PC-3 (cell line): ENCODE measurements at regions not wholly inside any gene's neighbourhood (a gene's known extent, or its start where the extent isn't known, plus 50 kb on each side); places are given as distances from the start of the nearest gene placed in this dataset.

Source experiments
- ATAC-seq: fragments of 200-7000 bp; cut with Tn5 transposase; 2 replicates; pipeline ENCODE4 v1.9.1; 2020; ENCODE audit warnings: mild to moderate bottlenecking, moderate library complexity
- BruUV-seq: library from RNA; stranded (reverse); fragments of 400-500 nt; replicated peaks from 2 replicates; lab custom pipeline; 2021; lab: Mats Ljungman, UMichigan
- CTCF ChIA-PET: fragments of 300-600 bp; sonication (Branson Sonifier 250); formaldehyde crosslinking; loops from one replicate; lab custom pipeline; 2022; ENCODE audit warnings: antibody characterized with exemption; lab: Charles Lee
- POLR2A ChIA-PET: fragments of 300-600 bp; sonication (Branson Sonifier 250); formaldehyde crosslinking; loops from one replicate; lab custom pipeline; 2022; ENCODE audit warnings: antibody characterized with exemption; ENCODE audit not compliant: unreplicated experiment; lab: Charles Lee
- DNase-seq: peaks from one replicate; pipeline ENCODE4 v3.0.0-alpha.2; 2015
- H2AFZ ChIP-seq: fragments of 300-600 bp; sonication (generic); 2 replicates; pipeline ENCODE4 v1.6.0; 2016; ENCODE audit warnings: antibody characterized with exemption, low read length
- H3F3A ChIP-seq: fragments of 300-600 bp; sonication (generic); one replicate; pipeline ENCODE4 v1.6.0; 2017; ENCODE audit warnings: antibody characterized with exemption, low read length, control low read depth, mild to moderate bottlenecking; ENCODE audit not compliant: unreplicated experiment
- H3K27ac ChIP-seq: fragments of 300-600 bp; sonication (generic); 2 replicates; pipeline ENCODE4 v1.5.1; 2016; ENCODE audit warnings: mild to moderate bottlenecking, low read length
- H3K27me3 ChIP-seq: fragments of 300-600 bp; sonication (generic); 2 replicates; pipeline ENCODE4 v1.6.1; 2016; ENCODE audit warnings: low read length, mixed read lengths
- H3K36me3 ChIP-seq: fragments of 300-600 bp; sonication (generic); 2 replicates; pipeline ENCODE4 v1.6.1; 2016; ENCODE audit warnings: low read depth, mixed run types, low read length, mixed read lengths
- H3K4me1 ChIP-seq: fragments of 300-600 bp; sonication (generic); 2 replicates; pipeline ENCODE4 v1.5.1; 2016; ENCODE audit warnings: low read length; ENCODE audit not compliant: insufficient read depth
- H3K4me2 ChIP-seq: fragments of 300-600 bp; sonication (generic); 2 replicates; pipeline ENCODE4 v1.6.0; 2016; ENCODE audit warnings: low read length
- H3K4me3 ChIP-seq: fragments of 300-600 bp; sonication (generic); 2 replicates; pipeline ENCODE4 v1.5.1; 2016; ENCODE audit warnings: mild to moderate bottlenecking, low read length, mixed read lengths
- H3K79me2 ChIP-seq: fragments of 300-600 bp; sonication (generic); 2 replicates; pipeline ENCODE4 v1.6.1; 2017; ENCODE audit warnings: low read length, mixed read lengths
- H3K9ac ChIP-seq: fragments of 300-600 bp; sonication (generic); 2 replicates; pipeline ENCODE4 v1.6.0; 2016; ENCODE audit warnings: mild to moderate bottlenecking, low read length
- H3K9me2 ChIP-seq: fragments of 300-600 bp; sonication (generic); replicated peaks from 2 replicates; pipeline ENCODE4 v1.6.1; 2016; ENCODE audit warnings: mixed run types, low read length, mixed read lengths
- H3K9me3 ChIP-seq: fragments of 300-600 bp; sonication (generic); 2 replicates; pipeline ENCODE4 v1.6.1; 2016; ENCODE audit warnings: low read length, mixed read lengths
- H4K20me1 ChIP-seq: fragments of 300-600 bp; sonication (generic); 2 replicates; pipeline ENCODE4 v1.6.1; 2016; ENCODE audit warnings: low read length, mixed read lengths
- EZH2 ChIP-seq: fragments of 300-600 bp; sonication (generic); IDR thresholded peaks from one replicate; pipeline ENCODE4 v1.6.1; 2017; ENCODE audit warnings: antibody characterized with exemption, mild to moderate bottlenecking, low read length; ENCODE audit not compliant: unreplicated experiment
- EZH2phosphoT487 ChIP-seq: fragments of 300-600 bp; sonication (generic); IDR thresholded peaks from 2 replicates; pipeline ENCODE4 v1.6.1; 2018; ENCODE audit warnings: mild to moderate bottlenecking, antibody characterized with exemption, low read length, borderline replicate concordance
- intact Hi-C: fragments of 100-400 bp; cut with micrococcal nuclease; formaldehyde crosslinking; loops from 2 replicates; pipeline ENCODE4 v1.9.0; 2023
- TF ChIP-seq, protein P1 (sequence below): fragments of 300-600 bp; sonication (generic); conservative IDR thresholded peaks from 2 replicates; pipeline ENCODE4 v1.5.1; 2017; ENCODE audit warnings: antibody characterized with exemption, low read depth, mild to moderate bottlenecking, low read length

GRCh38 chr5:62829604-62829986 is 251.0 kb downstream of the LRRC70 start:
- Histone ChIP-seq H3K27ac (no peak overlapping the region), H4K20me1 (no peaks in the 10 kb centered on the region), H3K79me2 (no peaks in the 10 kb centered on the region), H3K9me2 (no peaks in the 10 kb centered on the region), H3K4me2 (no peak overlapping the region), H2AFZ (no peak overlapping the region), H3K4me1 (no peaks in the 10 kb centered on the region), H3K4me3 (no peak overlapping the region), H3K9ac (no peak overlapping the region), H3F3A (no peaks in the 10 kb centered on the region), H3K27me3 (no peaks in the 10 kb centered on the region), H3K36me3 (no peaks in the 10 kb centered on the region), H3K9me3 (no peaks in the 10 kb centered on the region)
- intact Hi-C loops, result no loop called here
- DNase-seq (no peak), ATAC-seq (no peak)
- TF ChIP-seq, protein P1, sequence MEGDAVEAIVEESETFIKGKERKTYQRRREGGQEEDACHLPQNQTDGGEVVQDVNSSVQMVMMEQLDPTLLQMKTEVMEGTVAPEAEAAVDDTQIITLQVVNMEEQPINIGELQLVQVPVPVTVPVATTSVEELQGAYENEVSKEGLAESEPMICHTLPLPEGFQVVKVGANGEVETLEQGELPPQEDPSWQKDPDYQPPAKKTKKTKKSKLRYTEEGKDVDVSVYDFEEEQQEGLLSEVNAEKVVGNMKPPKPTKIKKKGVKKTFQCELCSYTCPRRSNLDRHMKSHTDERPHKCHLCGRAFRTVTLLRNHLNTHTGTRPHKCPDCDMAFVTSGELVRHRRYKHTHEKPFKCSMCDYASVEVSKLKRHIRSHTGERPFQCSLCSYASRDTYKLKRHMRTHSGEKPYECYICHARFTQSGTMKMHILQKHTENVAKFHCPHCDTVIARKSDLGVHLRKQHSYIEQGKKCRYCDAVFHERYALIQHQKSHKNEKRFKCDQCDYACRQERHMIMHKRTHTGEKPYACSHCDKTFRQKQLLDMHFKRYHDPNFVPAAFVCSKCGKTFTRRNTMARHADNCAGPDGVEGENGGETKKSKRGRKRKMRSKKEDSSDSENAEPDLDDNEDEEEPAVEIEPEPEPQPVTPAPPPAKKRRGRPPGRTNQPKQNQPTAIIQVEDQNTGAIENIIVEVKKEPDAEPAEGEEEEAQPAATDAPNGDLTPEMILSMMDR, result no peak
- TF ChIP-seq EZH2phosphoT487, result no peak
- no peak for TF ChIP-seq EZH2
- no TSS peak for BruUV-seq
- ChIA-PET CTCF (no interaction called here), POLR2A (no interaction called here)

DNA sequence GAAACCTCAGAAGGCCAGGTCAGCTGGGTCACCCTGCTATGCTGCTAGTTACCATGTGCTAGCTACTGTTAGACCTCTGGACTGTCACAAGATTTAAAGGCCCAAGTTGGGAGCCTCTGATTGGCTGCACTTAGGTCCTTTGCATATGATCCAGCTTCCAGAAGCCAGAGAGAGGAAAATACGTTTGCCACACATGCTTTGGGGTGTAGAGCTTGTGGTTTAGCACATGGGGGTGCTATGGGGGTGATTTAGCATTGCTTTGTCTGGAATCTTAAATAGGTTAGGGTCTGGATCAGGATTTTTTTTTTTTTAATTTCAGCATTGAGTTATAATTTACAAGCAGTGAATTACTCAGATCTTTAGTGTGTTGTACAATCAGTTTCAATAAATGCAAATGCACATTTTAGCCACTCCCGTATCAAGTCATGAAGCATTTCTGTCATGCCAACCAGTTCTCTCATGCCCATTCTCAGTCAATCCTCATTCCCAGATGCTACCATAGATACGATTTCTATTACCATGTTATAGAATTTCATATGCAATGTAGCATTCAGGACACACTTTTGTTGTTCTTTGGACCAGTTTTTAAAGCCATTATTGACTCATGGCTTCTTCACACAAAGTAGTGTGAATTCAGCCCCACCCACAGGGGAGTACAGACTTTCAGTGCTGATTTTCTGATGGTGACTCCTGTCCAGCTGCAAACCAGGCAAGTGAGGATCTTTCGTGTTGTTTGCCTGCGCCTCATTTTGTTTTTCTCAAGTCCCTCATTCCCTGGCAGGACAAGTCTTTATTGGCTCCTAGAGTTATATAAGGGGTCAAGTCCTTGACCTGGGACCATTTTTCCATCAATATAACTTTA is 250.4 kb downstream of the LRRC70 start:
- DNase-seq (no peak), ATAC-seq (no peak)
- Histone ChIP-seq H3K27ac (no peak overlapping the region), H4K20me1 (no peaks in the 10 kb centered on the region), H3K9ac (no peak overlapping the region), H3K4me3 (no peak overlapping the region), H3K27me3 (no peaks in the 10 kb centered on the region), H3K9me3 (no peaks in the 10 kb centered on the region), H3K4me2 (no peak overlapping the region), H3K9me2 (no peaks in the 10 kb centered on the region), H3K36me3 (no peaks in the 10 kb centered on the region), H3K4me1 (no peaks in the 10 kb centered on the region), H3F3A (no peaks in the 10 kb centered on the region), H3K79me2 (no peaks in the 10 kb centered on the region), H2AFZ (no peak overlapping the region)
- intact Hi-C loops, result no loop called here
- TF ChIP-seq EZH2phosphoT487, result no peak
- no peak for TF ChIP-seq EZH2
- TF ChIP-seq, protein P1, result no peak
- POLR2A ChIA-PET, result no interaction called here
- CTCF ChIA-PET, result no interaction called here
- no TSS peak for BruUV-seq

DNA sequence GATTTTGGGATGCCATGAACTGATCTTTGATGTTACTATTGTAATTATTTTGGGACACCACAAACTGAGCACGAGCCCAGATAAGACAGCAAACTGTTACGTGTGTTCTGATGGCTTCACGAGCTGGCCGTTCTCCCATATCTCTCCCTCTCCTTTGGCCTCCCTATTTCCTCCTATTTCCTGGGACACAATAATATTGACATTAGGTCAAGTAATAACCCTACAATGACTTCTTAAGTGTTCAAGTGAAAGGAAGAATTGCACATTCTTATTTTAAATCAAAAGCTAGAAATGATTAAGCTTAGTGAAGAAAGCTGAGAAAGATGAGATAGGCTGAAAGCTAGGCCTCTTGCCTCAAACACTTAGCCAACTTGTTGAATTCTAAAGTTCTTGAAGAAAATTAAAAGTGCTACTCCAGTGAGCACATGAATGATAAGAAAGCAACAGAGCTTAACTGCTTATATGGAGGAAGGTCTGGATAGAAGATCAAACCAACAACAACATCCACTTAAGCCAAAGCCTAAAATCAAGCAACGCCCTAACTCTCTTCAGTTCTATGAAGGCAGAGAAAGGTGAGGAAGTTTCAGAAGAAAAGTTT is 247.1 kb downstream of the LRRC70 start:
- TF ChIP-seq EZH2phosphoT487 (no peak), EZH2 (no peak)
- TF ChIP-seq, protein P1, result no peak
- Histone ChIP-seq H3K9ac (no peak overlapping the region), H3K9me2 (no peaks in the 10 kb centered on the region), H4K20me1 (no peaks in the 10 kb centered on the region), H2AFZ (no peak overlapping the region), H3K79me2 (no peaks in the 10 kb centered on the region), H3F3A (no peaks in the 10 kb centered on the region), H3K36me3 (no peaks in the 10 kb centered on the region), H3K4me2 (no peak overlapping the region), H3K27me3 (no peaks in the 10 kb centered on the region), H3K27ac (no peak overlapping the region), H3K4me3 (no peak overlapping the region), H3K9me3 (no peaks in the 10 kb centered on the region), H3K4me1 (no peaks in the 10 kb centered on the region)
- no TSS peak for BruUV-seq
- ATAC-seq (no peak), DNase-seq (no peak)
- POLR2A ChIA-PET, result no interaction called here
- CTCF ChIA-PET, result no interaction called here
- intact Hi-C loops, result no loop called here
